ENCODE measurements at regions not wholly inside any gene's neighbourhood (a gene's known extent, or its start where the extent isn't known, plus 50 kb on each side); places are given as distances from the start of the nearest gene placed in this dataset.

- TF ChIP-seq ZNF274 (IDR thresholded peaks at IDR 0.05; ENCODE audit: low read depth, low read length), result no peak
- TF ChIP-seq YY1 (IDR thresholded peaks at IDR 0.05; ENCODE audit: insufficient read depth, insufficient read length), result no peak
Observed at GRCh38 chr3:16704941-16705340, 99.7 kb upstream of the DAZL start.

Measured in NT2/D1 (cell line).